H1 (cell line): ENCODE measurements at regions not wholly inside any gene's neighbourhood (a gene's known extent, or its start where the extent isn't known, plus 50 kb on each side); places are given as distances from the start of the nearest gene placed in this dataset.

ENCODE experiments used
- CHD7 ChIP-seq: fragments of 300-600 bp; sonication (generic); IDR thresholded peaks from 2 replicates; pipeline ENCODE4 v1.7.1; 2012; ENCODE audit warnings: low read length, moderate library complexity, mild to moderate bottlenecking, inconsistent platforms; ENCODE audit not compliant: insufficient replicate concordance
- KDM4A ChIP-seq: IDR thresholded peaks from one replicate; pipeline ENCODE4 v1.7.1; 2012; ENCODE audit warnings: low read depth, mild to moderate bottlenecking, moderate library complexity, low read length, inconsistent platforms; ENCODE audit not compliant: severe bottlenecking

GRCh38 chr9:108621991-108622855, 233.6 kb downstream of the ACTL7B start (continued):
- TF ChIP-seq CHD7 (no peak), KDM4A (no peak)
- TF ChIP-seq, all 59 proteins: peak for 0
